Activated CD4-positive, CD25-positive, alpha-beta regulatory T cell treated with anti-CD3 and anti-CD28 coated beads, Interleukin-2, amount 50 U/mL, for 72 hours (primary cell): ENCODE measurements at regions not wholly inside any gene's neighbourhood (a gene's known extent, or its start where the extent isn't known, plus 50 kb on each side); places are given as distances from the start of the nearest gene placed in this dataset.
"Not testable (repeated sequence)": the region's sequence is repeated elsewhere in the genome, so short reads cannot be mapped to it uniquely, and the experiment has no call there.

Experiments used
- DNase-seq: peaks from one replicate; pipeline ENCODE4 v3.0.0; 2021

DNA sequence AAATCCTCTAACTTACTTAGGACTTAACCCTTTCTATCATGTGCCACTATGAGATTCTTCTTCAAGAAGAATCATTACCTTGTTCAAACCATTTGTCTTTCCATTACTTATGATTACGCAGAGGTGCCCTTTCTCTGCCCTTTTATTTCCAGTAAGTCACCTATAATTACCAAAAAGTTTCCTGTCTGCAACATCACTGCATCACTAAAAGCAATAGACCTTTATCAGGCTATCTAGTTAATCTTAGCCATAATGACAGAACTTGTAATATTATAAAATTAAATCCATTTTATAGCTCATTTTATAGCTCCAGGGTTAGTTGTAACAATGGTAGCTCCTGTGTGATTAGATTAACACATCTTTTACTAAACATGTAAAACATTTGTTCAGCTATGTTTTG lies 673.6 kb upstream of the PITX2 start:
- no peak for DNase-seq

DNA sequence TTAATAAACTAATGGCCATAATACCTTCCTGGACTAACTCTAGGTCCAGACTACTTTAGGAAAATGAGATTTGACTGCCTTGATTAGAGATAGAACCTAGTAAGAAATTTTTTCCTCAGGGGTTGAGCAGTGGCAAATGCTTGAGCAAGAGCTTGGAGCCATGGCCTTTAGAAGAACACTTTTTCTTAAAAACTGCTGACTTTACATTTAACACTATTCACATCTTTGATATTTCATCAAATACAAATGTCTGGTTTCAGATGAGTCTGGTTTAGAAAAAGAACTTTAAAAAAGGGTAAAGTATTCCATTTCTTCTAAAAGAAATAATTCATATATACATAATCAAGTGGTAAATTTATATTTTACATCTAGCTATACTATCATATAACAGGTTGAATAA lies 680.9 kb upstream of the PITX2 start:
- DNase-seq = no peak

DNA sequence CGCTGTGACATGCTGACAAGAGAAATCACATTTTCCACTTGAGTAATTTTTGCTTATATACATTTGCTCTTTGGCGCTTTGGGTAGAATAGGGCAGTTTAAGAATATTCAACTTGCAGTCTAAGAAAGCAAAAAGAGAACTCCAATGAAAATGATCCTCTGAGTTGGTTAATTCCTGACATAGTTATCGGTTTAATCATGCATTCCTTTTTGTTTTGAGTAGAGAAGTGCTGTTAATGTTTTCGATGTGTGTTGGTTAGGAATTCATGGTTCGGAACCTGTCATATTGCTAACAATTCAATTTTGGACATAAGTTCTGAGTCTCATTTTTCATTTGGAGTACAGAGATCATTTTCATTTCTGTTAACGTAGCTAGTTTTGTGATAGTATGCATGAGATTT lies 700.6 kb upstream of the PITX2 start:
- no peak for DNase-seq

DNA sequence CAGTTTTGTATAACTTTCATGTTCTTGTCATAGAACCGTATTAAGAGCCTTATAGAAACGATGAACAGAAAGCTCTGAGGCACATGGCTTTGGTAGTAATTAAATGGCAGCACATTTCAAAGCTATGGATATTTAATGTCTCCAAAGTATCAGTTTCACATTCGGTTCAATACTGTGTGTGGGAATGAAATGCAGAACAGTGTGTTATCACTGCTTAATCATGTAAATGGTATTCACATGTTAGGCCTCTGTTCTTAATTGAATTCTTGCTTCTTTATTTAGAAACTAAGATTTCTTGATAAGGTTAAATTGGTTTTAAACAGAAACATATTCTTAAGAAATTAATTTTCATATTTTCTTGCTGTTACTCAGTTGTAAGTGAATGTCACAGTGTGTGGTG lies 701.0 kb upstream of the PITX2 start:
- no peak for DNase-seq

DNA sequence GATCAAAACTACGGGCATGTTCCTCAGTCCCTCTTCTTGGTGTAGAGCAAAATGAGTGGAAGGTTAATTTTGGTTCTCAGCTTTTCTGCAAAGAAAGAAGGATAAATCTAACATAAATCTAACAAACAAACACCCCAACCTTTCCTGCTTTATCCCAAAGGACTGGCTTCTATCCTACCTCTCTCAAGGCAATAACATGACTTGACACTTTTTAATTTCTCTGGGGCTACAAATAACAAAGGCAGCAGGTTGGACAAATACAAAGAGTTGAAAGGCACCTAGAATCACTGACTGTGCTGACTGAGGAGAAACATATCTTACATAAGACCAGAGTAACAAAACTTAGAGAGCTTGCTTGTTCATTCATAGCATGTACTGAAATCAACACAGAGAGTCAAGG lies 703.6 kb upstream of the PITX2 start:
- DNase-seq = no peak

DNA sequence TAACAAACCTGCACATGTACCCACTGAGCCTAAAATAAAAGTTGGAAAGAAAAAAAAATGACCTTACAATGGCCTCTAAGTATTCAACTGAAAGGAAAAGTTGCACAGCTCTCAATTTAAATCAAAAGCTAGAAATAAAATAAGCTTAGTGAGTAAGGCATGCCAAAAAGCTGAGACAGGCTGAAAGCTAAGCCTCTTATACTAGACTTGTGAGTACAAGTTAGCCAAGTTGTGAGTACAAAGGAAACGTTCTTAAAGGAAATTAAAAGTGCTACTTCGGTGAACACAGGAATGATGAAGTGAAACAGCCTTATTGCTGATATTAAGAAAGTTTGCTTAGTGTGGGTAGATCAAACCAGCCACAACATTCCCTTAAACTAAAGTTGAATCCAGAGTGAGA lies 707.9 kb upstream of the PITX2 start:
- no peak for DNase-seq

DNA sequence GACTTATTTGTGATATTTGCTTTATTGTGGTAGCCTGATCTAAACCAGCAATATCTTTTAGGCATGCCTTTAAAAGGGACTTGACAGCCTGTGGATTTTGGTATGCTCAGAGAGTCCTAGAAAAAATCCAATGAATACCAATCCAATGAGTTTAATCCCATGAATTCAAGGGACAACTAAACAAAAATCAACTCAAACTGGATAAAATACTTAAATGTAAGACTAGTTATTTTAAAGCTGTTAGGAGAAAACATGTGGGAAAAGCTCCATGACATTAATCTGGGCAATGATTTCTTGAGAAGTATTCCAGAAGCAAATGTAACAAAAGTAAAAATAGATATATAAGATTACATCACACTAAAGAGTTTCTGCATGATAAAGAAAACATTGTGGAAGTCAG lies 711.5 kb upstream of the PITX2 start:
- DNase-seq = no peak

DNA sequence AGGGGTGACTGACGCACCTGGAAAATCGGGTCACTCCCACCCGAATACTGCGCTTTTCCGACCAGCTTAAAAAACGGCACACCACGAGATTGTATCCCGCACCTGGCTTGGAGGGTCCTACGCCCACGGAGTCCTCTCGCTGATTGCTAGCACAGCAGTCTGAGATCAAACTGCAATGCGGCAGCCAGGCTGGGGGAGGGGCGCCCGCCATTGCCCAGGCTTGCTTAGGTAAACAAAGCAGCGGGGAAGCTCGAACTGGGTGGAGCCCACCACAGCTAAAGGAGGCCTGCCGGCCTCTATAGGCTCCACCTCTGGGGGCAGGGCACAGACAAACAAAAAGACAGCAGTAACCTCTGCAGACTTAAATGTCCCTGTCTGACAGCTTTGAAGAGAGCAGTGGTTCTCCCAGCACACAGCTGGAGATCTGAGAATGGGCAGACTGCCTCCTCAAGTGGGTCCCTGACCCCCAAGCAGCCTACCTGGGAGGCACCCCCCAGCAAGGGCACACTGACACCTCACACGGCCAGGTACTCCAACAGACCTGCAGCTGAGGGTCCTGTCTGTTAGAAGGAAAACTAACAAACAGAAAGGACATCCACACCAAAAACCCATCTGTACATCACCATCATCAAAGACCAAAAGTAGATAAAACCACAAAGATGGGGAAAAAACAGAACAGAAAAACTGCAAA lies 714.5 kb upstream of the PITX2 start:
- DNase-seq = not testable (repeated sequence)

DNA sequence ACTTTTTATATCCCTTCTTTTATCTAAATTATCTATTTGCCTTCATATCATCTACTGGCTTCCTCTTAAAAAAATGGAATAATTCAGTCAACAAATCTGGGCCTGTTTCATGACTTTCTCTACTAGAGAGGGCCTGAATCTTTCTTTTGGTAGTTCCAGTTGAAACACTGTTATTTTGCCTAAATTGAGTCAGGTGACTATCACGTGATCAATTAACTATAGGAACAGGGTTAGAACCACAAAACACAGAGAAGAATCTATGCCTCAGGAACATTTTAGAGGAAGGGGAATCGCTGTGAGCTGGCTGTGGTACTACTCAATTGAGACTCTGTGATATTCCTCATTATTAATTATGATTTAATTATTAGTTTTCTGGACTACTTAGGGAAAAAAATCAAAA lies 736.7 kb upstream of the PITX2 start:
- no peak for DNase-seq

DNA sequence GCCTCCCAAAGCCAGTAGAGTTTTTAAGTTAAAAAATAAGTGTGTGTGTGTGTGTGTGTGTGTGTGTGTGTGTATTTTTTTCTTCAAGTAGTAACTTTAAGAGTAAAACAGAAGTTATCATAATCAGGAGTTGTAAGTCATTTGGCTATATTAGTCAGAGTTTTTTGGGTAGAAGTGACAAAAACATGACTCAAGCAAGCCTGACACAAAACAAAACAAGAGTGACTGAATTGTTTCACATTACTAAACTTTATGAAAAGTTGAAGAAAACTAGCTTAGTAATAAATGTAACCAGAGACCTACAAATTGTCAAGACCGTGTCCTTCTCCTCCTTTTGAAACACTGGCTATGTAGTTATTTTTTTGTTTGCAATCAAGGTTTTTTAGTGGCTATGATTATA lies 738.0 kb upstream of the PITX2 start:
- no peak for DNase-seq

DNA sequence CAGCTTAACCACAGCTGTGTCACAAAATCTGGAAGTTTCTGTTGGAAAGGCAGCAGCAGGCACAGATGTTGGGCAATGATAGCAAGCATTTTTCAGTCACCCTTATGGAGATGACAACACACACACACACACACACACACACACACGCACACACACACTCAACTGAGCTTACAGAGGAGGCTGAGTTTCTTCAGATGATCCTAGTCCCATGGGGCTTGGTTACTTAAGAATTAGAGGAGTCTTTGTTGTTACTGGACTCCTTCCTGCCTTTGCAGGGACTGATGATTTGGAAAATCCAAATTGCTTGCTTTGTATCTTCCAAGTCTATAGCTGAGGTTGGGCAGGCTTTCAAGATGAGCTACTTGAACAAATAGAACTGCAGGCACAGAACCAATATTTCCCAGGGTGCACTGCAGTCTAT lies 740.1 kb upstream of the PITX2 start:
- no peak for DNase-seq

DNA sequence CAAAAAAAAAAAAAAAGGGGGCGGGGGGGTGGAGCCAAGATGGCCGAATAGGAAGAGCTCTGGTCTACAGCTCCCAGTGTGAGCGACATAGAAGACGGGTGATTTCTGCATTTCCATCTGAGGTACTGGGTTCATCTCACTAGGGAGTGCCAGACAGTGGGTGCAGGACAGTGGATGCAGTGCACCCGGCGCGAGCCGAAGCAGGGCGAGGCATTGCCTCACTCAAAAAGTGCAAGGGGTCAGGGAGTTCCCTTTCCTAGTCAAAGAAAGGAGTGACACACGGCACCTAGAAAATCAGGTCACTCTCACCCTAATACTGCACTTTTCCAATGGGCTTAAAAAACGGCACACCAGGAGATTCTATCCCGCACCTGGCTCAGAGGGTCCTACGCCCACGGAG lies 755.0 kb upstream of the PITX2 start:
- DNase-seq = not testable (repeated sequence)

DNA sequence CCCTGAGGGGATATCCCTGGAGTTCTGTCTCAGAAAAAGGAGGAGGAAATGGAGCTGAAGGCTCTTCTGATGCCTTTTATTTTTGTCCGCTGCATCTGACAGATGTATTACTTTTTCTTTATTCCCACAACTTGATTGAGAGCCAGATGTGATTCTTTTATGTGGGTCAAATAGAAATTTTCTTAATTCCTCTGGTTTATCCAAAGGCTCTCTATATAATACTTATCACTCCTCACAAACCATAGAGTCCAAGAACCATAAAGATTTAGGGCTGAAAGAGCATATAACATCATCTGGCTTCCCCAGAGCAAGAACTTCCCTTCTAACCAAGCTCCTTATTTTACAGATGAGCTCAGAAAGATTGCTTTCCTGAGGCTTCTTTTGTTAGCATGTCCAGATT lies 756.7 kb upstream of the FAM241A start:
- no peak for DNase-seq

DNA sequence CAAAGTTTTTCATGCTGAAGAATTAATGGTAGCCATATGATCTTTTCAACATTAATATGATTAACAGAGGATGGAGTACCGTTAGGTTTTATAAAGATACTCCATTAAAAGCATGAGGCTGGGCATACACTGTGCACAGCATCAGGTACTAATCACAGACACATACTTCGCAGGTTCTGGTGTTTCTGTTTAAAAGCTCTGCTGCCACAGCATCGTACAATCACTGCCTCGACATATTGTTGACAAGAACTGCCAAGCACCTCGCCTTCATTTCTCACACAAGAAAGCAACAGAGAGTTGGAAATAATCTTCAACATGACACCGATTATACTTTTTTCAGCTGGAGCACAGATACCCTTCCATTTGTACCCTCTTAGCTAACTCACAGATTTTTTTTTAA lies 753.4 kb upstream of the FAM241A start:
- no peak for DNase-seq

DNA sequence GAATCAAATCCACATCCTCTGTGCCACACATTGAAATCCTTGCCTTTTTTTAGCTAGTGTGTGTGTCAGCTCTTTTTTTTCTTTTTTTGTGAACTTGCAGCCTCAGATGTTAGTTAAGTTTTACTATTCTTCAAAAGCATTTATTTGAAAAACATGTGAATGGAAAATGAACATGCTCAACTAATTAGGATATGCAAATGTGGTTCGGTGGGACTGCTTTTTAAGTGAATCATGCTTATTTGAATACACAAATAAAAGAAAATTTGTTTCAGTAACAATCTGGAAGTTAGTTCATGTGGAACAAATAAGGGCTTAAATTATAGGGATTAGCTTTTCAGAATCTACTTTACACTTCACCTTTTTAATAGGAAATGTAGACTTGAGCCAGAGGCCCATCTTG lies 751.5 kb upstream of the FAM241A start:
- DNase-seq = no peak

DNA sequence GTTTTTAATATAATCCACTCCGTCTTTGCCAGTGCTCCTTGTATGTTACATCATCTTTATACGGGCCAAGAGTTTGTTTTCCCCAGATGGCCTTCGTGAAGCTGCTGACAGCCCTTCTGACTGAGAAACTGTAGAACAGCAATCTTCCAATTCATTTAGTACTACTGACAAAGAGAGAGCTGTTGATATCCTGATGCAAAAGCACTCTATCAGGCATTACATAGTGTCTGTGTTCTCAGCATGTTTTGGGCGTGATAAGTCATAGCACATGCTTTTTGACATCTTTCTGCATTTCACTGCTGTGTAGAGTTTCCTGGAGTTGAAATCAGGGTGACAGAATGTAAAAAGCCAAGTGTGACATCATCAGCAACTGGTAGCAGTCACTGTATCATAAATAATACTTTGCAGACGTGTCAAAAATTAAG lies 746.3 kb upstream of the FAM241A start:
- no peak for DNase-seq

DNA sequence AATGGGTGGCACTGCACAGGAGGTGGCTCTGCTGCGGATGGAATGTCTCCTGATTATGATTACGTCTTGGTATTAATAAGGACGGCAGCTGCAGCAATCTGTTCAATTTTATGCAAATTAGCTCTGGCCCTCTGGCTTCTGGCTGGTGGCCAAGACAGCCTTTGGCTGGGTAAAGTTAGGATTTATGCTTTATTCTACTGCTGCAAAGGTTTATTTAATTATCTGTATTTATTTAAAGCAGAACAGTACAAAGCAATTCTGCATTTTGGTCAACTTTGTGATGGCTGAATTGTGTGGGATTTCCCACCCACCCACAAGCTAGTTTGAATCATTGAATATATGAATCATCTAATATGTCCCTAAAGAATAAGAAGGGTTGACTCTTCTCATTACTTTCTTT lies 745.6 kb upstream of the FAM241A start:
- no peak for DNase-seq

DNA sequence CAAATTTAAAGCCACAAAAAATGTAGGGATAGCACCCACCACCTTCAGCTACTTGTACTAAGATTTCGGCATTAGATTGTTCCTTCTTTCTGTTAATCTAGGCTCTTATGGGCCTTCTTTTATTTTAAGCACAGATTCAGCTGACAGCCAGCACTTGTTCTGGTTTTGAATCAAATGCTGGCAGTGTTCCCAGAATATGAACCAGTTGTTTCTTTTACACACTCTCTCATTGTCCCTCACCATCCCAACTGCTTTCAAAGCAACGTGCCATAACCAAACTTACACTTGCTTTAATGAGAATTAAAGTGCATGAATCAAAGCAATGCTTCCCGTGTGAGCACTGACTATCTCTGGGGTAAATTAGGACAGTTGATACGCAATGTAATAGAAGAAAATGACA lies 744.5 kb upstream of the FAM241A start:
- no peak for DNase-seq

DNA sequence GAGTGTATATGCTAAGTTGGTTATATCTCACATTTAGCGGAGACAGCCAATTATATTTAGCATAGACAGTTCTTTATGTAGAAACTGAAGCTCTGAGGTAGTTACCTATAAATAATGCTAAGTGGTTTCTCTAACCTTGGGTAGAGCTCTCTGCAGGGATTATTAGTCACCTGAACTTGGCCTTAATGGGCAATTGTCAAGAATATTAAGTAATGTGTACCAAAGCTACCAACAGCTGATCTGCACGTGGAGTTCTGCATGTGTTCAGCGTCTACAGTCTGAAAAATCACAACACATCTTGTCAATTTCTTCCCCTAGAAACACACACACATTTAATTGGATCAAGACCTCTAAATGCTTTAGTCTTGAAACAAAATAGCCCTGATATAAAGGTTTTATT lies 740.6 kb upstream of the FAM241A start:
- DNase-seq = no peak

DNA sequence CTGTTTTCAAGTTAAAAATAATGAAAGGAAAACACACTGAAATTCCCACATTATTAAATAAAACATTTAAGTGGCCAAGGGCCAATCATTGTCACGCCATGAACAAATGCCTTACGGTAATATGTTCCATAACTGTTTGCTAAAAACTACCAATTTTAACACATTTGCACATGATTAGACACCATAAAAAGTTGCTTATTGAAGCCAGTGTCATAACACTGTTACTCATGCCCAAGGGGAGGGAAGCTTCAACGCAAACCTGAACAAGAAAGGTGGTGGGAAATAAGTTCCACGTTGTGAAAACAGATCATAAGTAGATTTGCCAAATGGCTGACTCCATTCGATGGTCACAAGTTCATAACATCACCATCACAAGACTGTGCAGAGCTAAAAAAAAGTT lies 739.3 kb upstream of the FAM241A start:
- DNase-seq = no peak

DNA sequence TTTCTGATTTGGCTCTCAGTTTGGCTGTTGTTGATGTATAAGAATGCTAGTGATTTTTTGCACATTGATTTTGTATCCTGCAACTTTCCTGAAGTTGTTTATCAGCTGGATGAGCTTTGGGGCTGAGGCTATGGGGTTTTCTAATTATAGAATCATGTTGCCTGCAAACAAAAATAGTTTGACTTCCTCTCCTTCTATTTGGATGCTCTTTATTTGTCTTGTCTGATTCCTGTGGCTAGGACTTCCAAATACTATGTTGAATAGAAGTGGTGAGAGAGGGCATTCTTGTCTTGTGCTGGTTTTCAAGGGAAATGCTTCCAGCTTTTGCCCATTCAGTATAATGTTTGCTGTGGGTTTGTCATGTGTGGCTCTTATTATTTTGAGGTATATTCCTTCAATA lies 734.7 kb upstream of the FAM241A start:
- no peak for DNase-seq

DNA sequence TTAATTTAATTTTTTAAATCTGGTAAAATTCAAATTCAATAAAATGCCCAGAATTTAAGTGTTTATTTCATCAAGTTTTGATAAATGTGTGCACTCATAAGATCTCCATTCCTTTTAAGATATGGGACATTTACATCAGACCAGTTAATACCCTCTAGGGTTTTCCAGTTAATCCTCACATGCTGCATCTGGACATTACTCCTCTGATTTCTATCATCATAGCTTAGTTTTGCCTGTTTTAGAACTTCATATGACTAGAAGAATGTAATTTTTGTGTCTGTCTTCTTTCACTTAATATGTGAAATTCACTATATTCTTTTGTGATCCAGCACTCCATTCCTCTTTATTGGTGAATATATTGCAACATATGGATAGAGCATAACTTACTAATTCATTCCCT lies 727.7 kb upstream of the FAM241A start:
- DNase-seq = no peak

DNA sequence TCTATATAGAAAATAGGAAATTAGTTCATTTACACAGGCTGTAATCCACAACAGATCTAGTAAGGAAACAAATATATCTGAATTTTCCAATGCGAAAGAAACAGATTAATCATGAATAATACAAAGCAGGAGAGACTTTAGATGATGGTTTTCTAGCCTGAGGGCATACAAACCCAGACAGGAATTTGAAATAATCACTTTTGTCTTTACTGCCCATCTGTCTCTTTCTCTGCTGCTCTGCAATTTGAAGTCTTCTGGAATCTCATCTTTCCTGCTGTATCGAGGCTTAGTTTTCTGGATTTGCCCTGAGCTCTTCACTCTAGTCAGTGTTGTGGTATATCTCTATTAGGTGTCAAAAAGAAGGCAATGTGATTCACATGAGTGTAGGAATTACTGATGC lies 711.8 kb upstream of the FAM241A start:
- DNase-seq = no peak

DNA sequence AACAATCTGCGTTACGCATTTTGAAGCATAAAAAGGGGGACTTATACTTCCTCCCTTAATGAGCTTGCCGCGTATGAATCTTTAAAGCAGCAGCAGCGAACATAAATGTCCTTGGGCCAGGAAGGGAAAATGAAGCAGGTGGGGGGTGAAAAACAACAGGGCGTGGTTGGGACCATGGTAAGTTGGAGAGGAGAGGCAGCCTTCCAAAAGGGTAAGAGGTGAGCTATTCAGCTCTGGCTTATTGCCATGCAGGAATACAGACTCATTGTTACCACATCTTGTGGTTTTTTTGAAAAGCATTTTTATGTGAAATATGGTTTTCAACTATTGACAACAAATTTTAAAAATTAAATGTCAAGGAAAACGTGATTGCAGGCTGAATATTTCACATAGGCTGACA lies 710.7 kb upstream of the FAM241A start:
- DNase-seq = no peak

DNA sequence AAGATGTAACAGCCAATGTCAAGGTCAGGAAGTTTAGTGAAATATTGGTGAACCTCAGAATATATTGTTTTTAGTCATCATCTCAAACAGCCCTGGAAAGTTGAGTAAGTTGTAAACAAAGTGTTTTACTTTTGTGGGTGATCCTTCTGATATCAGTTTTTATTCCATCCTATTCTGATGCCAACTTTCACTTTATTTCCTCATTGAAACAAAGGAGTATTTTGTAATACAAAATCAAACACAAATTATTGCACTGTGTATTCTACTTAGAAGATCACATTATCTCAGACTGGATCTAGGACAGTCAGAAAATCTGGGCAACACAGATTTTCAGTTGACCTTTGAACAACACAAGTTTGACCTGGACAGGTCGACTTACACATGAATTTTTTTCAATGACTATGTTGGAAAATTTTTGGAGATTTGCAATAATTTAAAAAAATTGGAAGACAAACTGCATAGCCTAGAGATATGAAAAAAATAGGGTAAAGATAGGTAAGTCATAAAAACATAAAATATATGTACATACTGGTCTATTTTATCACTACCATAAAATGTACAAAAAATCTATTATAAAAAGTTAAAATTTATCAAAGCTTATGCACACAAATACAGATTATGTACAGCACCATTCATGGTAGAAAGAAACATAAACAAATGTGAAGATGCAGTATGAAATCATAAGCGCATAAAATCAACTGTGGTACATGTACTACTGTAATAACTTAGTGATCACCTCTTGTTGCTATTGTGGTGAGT lies 709.1 kb upstream of the FAM241A start:
- no peak for DNase-seq
